NCI-H526 (cell line): ENCODE measurements at regions not wholly inside any gene's neighbourhood (a gene's known extent, or its start where the extent isn't known, plus 50 kb on each side); places are given as distances from the start of the nearest gene placed in this dataset.
A peak's percentile ranks its signal among the peaks of the same experiment; 100 is the strongest.

Source experiments
- DNase-seq, 2 experiments: peaks; one replicate each; lab custom pipeline; 2025; lab: John Stamatoyannopoulos, UW

GRCh38 chr22:44442186-44442815 lies 55.7 kb downstream of the RTL6 start:
- no peak for DNase-seq

- no peak for DNase-seq
Measured at GRCh38 chr22:44441401-44442185, 56.4 kb downstream of the RTL6 start.

GRCh38 chr22:44440224-44441160 lies 57.5 kb downstream of the RTL6 start:
- no peak for DNase-seq

DNA sequence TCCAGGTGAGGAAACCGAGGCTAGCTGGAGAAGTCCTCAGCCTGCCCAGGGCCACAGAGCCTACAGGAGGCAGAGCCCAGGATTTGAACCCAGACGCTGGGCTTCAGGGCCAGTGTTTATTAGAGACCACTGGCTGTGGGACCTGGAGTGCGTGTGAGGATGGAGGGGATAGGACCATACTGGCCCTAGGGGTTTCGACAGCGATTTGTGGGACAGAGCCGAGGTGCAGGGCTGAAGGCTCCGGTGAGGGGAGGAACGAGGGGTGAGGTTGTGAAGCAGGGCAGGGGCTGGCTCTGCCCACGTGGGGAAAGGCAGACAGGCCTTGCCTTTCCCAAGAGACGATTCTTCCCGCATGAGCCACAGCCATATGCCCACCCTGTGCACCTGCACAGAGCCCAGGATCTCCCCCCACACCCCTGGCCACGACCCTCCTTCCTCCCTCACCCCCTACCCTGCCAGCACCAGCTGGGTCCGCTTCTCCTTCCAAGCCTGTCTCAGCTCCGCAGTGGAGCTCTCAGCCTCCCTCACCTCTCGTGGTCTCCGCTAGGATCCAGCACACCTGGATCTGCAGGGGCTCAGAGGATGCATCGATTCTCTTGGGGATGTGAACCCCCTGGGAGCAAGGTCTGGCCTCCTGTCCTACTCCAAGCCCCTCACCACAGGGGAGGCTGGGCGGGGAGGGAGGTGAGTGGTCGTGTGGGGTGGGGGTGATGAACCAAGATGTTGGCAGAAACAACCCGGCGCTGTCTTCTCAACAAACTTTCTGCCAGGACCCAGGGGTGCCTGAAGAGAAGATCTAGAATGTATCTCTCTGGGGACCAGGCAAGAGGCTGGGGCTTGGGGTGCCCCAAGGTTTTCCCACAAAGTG lies 58.4 kb downstream of the RTL6 start:
- DNase-seq, result no peak

- no peak for DNase-seq
Measured at GRCh38 chr22:44438481-44439131, 59.4 kb downstream of the RTL6 start.

GRCh38 chr22:44438056-44438455 lies 60.0 kb downstream of the RTL6 start:
- no peak for DNase-seq

GRCh38 chr22:44437216-44438055 lies 60.6 kb downstream of the RTL6 start:
- no peak for DNase-seq

- no peak for DNase-seq
Measured at GRCh38 chr22:44436736-44437135, 61.3 kb downstream of the RTL6 start.

DNA sequence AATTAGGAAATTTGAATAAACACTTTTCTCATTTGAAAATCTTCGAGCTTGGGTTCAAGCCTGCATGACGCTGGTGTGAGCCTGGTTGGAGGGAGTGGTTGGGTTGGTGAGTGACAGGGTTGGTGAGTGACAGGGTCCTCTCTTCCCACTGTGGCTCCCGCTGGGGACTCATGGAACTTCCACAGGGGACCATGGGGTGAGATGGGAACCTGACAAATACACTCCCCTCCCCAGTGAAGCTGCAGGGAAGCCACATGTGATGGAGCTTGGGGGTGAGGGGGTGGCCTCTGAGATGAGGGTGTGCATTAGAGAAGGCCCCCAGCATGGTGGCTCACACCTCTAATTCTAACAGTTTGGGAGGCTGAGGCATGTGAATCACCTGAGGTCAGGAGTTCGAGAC lies 66.8 kb downstream of the RTL6 start:
- DNase-seq, result no peak

- DNase-seq, result no peak
Measured at GRCh38 chr22:44430716-44431115, 67.3 kb downstream of the RTL6 start.

DNA sequence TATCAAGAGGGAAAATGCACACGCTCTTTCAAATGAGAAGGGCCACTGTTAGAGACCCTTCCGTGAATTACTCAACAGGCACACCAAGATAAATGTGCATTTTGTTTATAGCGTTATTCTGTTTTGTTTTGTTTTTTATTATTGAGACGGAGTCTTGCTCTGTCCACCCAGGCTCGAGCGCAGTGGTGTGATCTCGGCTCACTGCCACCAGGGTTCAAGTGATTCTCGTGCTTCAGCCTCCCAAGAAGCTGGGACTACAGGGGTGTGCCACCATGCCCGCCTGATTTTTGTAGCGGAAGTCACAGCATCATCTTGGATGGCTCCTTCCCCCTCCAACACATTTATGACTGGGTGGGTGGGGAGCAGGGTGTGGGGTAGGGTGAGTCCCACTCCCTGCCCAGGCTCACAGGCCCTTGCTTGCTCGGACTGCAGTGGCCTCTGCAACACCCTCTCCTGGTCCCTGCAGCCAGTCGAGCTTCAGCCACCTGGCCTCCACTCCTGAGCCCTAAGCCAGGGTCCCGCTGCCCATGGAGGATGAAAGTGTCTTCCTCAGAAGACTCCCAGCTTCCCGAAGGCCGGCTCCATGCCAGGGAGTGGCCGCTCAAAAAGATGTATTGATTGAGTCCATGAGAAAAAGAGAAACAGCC lies 68.0 kb downstream of the RTL6 start:
- no peak for DNase-seq

GRCh38 chr22:44428941-44429830 lies 68.8 kb downstream of the RTL6 start:
- no peak for DNase-seq

DNA sequence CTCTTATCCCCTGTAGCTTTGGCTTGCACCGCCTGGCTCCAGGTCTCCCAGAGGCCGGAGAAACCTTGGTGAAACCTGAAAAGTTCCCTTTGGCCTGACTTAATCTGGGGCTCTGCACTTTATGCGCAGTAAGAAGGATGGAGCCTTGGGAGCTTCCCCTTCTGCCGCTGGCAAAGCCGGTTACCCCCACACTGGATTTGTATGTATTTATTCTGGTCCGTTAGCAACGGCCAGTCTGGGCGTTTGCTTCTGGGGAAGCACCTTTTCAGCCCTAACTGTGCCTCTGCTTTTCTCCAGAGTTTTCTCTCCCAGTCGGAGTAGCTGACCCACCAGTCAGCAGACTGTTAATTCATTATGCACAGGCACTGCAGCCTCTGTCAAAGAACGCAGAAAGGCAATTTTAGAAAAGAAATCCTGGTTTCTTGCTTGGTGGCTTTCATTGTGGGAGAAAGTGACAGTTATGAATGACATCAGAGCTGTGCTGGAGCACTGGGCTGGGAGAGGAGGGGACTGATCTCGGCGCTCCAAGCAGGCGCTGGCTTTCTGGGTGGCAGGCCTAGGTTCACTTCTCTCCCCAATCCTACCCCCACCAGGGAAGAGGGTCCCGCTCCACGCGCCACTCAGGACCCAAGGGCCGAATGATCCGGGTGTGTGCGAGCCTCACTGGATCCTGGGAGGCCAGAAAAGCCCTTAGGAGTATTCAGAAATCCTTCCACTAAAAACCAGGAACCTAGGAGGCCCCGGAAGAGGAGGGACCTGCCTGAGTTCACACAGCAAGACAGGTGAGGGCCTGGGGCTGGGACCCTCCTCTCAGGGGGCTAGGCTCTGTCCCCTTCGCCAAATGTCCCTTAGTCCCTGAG lies 70.2 kb downstream of the RTL6 start:
- peak in 1 of 2 experiments; percentile 31 for DNase-seq

GRCh38 chr22:44426981-44427380 lies 71.1 kb downstream of the RTL6 start:
- no peak for DNase-seq

- no peak for DNase-seq
Measured at GRCh38 chr22:44425694-44426045, 72.4 kb downstream of the RTL6 start.

GRCh38 chr22:44424867-44425693 lies 73.0 kb downstream of the RTL6 start:
- peak in 1 of 2 experiments; percentile 40 for DNase-seq

DNA sequence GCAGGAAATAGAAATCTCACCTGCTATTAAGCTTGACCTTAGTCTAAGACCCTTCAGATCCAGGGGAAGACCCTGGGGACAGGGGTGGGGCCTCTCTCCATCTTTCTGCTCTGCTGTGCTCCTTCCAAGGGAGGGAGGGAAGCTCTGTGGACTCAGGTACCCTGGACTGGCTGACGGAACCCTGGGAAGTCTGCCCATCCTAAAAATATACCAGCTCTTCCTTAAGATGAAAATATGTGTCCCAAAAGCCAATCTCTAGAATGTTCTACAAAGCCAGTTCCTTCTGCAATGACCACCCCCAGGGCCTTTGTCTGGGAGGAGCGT lies 73.7 kb downstream of the RTL6 start:
- DNase-seq, result no peak
